NCI-H2081 (cell line): ENCODE measurements at regions not wholly inside any gene's neighbourhood (a gene's known extent, or its start where the extent isn't known, plus 50 kb on each side); places are given as distances from the start of the nearest gene placed in this dataset.
"Not testable (repeated sequence)": the region's sequence is repeated elsewhere in the genome, so short reads cannot be mapped to it uniquely, and the experiment has no call there.

Experiments used
- DNase-seq, 2 experiments: peaks; one replicate each; lab custom pipeline; 2025; lab: John Stamatoyannopoulos, UW

- DNase-seq, result no peak
Measured at GRCh38 chr17:33944412-33944811, 310.7 kb upstream of the CCL2 start.

DNA sequence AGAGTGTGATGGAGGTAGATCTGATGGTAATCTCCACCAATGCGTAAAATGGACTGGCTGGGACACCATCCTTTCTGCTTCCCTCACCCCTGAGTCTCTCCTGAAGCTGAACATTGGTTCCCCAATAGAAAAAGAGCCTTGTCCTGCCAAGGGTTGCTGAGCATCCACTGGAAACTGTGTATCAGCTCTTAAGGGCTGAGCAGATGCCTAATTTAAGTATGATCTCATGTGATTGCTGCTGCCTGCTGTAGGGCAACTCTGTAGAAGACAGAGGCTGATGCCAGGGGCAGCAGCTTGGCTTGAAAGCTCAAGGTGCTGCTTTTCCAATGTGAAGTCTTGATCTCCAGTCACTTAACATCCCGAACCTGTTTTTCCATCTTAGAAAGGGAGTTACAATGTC is 310.3 kb upstream of the CCL2 start:
- DNase-seq, result no peak

DNA sequence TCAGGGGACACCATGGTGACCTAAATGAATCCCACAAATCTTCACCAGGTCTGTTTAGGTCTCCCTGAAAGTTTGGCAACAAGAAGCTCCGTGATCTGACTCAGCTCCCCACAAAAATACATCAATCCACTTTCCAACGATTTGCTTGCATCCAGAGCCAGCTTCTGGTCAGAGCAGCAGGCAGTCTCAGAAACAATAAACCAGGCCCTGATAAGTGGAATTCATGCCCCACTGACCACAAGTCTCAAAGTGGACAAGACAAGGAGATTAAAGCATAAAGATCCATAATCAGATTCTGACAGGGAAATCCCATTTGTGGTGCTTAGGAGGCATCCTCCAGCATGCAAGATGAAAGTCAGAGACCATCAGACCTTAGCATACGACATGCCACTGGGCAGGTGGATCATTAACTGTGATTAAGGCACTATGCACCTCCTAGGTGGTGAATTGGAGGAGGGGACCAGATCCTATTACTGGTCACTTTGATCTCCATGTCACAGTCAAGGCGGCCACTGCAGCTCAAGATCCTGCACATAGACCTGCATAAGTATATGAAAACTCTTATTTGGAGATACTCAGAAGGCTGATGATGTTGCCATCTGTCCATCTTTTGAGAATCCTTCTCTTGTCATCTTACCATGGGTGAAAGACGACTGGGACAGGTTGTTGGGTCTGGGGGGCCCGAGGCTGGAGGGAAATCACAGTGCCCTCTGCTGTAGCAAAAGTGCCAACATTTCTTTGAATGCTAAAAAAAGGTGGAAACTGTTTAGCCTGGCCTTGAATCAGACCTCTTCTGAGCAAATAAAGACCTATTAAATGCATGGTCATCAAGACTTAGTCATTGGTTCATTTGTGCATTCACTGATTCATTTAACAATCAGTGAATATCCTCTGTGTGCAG is 309.2 kb upstream of the CCL2 start:
- no peak for DNase-seq

DNA sequence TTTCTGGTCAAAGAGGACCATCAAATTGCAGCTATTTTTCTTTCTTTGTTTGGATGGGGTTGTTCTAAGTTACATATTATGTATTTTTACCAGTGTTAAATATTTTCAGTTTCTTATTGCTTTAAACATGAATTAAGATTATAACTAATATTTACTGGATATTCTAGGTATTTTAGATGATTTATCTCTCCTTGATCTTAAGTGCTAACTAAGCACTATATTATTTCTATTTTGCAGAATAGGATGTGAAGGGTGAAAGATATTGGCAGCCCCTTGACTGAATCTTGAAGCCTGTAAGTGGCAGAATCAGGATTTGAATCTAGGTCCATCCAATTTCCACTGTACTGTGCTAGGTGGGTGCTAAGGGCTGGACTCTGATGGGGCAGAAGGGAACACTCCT is 307.3 kb upstream of the CCL2 start:
- DNase-seq, result no peak

GRCh38 chr17:33948309-33948708 is 306.8 kb upstream of the CCL2 start:
- no peak for DNase-seq

GRCh38 chr17:33949100-33949499 is 306.0 kb upstream of the CCL2 start:
- no peak for DNase-seq

DNA sequence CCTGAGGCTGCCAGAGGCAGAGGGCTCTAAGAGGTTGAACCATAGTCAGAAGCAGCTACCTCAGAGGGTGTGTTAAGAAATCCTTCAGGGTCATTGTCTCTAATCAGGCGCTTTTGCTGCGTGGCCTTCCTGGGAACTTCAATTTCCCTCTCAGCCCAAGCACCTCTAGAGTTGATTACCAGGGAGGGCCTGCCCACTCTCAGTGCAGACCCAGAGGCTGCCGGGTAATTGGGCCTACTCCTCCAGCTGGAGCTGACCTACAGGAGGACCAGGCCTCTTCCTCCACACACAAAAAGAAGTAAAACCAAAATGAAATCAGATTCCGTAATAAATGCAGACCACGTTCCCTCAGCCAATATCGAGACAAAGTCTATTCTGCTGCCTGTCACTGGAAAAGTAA is 305.0 kb upstream of the CCL2 start:
- DNase-seq, result no peak

DNA sequence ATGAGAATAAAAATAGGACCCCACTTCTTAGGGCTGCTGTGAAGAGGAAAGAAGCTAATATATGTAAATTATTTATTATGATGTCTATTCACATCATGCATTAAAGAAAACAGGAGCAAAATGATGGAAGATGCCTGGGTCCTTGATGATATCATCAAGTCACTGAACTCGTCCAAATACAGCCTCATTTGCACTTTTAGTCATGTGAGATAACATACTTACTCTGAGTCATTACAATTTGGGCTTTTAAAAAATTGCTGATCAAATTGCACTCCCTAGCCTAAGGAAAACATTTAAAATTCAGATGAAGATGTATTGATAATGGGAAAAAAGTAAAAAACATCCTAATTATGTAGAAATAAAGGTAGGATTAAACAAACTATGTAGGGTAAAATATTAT is 302.7 kb upstream of the CCL2 start:
- DNase-seq, result no peak

DNA sequence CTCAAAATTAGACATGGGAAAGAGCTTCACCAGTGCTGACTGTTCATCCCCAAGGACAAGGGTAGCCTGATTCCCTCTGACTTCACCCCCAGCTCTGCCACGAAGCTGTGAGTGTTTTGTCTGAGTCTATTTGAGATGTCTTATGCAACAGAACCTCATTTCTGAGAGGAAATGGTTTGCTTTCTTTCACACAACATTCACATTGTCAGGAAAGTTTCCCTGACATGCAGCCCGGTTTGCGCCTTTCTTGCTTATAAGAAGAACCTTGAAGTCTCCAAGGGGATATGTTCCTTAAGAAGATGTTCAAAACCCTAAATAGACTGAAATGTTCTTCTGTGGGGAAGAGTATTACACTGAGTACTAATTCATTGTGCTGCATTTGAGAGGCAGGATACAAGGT is 300.5 kb upstream of the CCL2 start:
- no peak for DNase-seq

GRCh38 chr17:33955461-33955860 is 299.6 kb upstream of the CCL2 start:
- DNase-seq, result no peak

GRCh38 chr17:33959098-33959497 is 296.0 kb upstream of the CCL2 start:
- DNase-seq, result not testable (repeated sequence)

DNA sequence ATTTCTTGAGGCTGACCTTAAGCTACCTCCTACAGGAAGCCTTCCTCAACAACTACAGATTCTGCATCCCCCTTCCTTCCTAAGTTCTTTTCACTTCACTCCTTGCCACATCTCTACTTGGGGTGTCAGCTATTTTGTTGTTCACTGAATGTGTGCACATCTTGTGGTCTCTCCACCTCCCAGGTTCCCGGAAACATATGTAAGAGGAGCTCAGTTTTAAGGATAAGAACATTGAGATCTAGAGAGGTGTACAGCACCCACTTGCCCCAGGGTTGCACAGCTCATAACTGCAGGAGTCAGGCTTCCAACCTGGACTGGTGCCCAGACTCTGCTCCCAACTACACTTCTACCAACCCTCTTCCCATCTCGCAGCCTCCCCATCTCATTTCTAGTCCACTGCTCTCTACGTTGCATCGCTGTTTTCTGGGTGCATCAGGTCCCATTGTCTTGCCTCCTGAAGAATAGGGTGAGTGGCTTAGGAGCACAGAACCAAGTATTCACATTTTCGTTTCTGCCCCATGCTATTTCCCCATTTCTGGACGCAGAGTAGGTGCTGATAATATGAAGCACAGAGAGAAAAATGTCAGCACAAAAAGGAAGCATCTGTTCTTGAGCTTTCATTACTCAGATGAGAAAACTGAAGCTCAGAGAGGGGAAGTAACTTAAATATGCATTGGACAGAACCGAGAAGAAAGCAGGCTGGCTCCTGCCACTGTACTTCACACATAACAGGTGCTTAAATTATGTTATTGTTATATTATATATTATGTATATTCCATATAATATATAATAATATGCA is 292.0 kb upstream of the CCL2 start:
- DNase-seq, result no peak

- no peak for DNase-seq
Measured at GRCh38 chr17:33964344-33964979, 290.6 kb upstream of the CCL2 start.

DNA sequence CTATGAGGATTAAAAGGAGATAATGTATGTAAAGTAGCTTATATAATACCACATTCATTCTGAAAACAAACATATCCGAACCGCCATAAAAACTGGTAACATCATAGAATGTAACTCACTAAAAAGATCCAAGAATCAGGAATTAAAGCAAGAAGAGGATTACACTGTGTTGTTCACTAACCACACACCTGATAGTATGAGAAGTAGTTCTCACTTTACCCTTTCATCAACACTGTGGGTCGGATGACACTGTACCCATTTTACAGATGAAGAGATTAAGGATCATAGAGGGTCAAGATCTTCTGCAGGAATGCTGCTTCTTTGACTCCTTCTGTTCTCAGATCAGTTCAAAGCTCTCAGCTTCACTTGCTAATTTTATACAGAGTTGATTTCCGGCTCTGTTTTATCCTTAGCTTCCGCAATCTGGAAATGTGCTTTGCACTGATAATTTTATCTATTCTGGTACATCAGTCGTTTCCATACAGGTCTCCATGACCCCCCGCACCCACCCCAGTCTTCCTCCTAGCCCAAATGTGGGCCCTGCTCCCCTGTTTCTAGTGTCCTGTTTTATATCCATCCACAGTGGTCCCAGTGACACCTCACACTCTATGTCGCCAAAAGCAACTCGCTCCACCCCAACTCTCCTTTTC is 288.6 kb upstream of the CCL2 start:
- no peak for DNase-seq

- no peak for DNase-seq
Measured at GRCh38 chr17:33967608-33968349, 287.3 kb upstream of the CCL2 start.

DNA sequence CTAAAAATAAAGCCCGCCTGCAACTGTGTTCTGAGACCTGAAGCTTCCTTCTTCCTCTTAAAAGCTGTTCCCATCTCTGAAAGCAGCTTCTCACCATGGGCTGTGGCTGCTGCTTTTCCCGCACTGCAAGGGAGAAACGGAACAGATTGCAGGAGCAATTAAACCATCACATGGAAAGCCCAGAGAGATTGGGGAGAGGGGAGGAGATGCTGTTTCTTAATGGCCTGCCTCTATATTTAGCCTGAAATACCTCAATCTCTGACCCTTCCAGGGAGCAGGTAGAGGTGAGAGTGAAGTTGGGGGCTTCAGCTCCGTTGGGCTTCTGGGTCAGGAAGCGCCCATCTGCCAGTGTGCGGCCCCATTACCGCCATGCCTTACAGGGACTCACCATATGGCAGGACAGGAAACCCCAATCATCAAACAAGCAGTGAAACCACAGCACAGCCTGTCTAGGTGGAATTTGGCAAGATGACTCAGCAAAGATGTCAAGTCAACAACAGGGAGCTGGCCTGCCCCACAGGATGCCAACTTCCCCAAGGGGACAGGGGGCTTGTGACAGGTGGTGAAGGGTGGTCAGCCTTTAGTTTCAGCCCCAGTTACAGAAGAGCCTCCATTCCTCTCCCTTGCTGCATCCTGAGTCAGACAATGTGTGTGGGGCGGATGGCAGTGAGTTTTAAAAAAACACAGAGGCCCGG is 286.6 kb upstream of the CCL2 start:
- DNase-seq, result no peak

DNA sequence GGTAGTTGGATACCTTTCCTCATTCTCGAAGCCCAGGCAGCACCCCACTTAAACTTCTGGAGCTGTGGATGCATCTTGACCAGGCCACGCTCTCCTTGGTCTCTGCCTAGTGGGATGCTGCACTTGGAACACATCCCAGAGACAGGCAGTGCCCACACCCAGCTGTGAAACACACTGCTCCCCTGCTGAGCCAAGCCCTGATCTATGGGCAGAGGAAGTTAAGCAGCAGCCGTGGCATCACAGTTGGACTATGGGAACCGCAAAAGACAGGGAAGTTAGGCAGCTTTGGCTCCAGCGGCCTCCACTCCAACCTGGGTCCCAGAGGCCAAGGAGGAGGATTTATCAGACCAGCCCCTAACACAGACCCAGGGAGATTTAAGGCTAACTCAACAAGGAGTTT is 284.8 kb upstream of the CCL2 start:
- no peak for DNase-seq

DNA sequence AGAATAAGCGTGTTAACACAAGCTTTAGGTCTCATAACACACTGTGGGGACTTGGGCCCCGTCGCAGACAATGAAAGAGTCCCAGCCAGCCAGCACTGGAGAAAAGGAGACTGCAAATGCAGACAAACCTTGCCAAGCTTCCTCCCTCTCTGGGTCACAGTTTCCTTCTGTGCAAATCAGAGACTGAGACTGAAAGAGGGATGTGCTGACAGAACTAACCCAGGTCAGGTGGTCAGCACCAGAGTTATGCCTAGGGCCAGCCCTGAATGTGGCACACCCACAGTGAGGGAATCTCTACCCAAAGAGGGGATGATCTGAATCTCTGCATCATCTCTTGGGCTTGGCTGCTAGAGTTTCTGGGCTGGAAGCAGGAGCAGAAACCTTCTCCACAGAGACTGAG is 282.3 kb upstream of the CCL2 start:
- DNase-seq, result no peak

GRCh38 chr17:33973491-33973890 is 281.6 kb upstream of the CCL2 start:
- DNase-seq, result no peak

DNA sequence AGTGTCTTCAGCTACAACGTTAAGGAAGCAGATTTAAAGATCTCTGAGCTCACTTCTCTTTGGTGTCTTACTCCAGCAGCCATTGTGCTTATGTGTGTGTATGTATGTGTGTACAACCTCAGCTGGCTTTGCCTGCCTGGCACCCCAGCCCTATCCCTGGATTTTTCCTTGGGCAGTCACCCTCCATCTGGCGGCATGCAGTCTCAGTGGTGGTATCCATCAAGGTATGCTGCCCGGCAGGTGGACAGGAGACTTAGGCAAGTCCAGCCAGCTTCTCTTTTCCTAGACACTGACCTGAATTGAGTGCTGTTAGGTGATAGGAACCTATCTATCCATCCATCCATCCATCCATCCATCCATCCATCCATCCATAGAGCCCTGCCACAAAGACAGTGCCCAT is 280.8 kb upstream of the CCL2 start:
- DNase-seq, result no peak

- no peak for DNase-seq
Measured at GRCh38 chr17:33976831-33977230, 278.3 kb upstream of the CCL2 start.
